GM12801 (cell line): ENCODE measurements at regions not wholly inside any gene's neighbourhood (a gene's known extent, or its start where the extent isn't known, plus 50 kb on each side); places are given as distances from the start of the nearest gene placed in this dataset.

ENCODE experiments used
- TF ChIP-seq, protein P1 (sequence below): IDR thresholded peaks from one replicate; pipeline ENCODE4 v1.5.1; 2011; ENCODE audit warnings: control low read depth; ENCODE audit not compliant: insufficient read length; ENCODE audit errors: extremely low read depth

- TF ChIP-seq, protein P1, sequence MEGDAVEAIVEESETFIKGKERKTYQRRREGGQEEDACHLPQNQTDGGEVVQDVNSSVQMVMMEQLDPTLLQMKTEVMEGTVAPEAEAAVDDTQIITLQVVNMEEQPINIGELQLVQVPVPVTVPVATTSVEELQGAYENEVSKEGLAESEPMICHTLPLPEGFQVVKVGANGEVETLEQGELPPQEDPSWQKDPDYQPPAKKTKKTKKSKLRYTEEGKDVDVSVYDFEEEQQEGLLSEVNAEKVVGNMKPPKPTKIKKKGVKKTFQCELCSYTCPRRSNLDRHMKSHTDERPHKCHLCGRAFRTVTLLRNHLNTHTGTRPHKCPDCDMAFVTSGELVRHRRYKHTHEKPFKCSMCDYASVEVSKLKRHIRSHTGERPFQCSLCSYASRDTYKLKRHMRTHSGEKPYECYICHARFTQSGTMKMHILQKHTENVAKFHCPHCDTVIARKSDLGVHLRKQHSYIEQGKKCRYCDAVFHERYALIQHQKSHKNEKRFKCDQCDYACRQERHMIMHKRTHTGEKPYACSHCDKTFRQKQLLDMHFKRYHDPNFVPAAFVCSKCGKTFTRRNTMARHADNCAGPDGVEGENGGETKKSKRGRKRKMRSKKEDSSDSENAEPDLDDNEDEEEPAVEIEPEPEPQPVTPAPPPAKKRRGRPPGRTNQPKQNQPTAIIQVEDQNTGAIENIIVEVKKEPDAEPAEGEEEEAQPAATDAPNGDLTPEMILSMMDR = no peak
Measured at GRCh38 chr11:95717314-95717713, 72.3 kb downstream of the FAM76B start.

DNA sequence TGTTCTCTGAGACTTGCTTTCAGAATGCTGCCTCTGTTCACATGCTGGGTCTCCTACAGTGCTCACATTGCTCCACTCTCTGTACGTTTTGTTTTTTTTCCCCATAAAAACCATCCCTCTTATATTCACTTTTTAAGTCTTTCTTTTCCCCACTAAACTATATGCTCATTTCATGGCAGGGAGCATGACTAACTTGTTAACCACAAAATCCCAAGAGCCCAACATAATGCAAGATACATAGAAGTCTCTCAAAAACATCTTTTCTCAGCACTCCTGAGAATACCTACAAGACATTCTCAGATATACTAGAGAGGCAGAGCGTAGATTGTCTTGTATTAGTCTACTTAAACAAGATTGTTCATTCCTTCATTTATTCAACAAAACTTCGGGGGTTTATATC, 73.3 kb downstream of the FAM76B start:
- TF ChIP-seq, protein P1 = no peak

GRCh38 chr11:95715777-95716241, 73.8 kb downstream of the FAM76B start:
- TF ChIP-seq, protein P1 = no peak

DNA sequence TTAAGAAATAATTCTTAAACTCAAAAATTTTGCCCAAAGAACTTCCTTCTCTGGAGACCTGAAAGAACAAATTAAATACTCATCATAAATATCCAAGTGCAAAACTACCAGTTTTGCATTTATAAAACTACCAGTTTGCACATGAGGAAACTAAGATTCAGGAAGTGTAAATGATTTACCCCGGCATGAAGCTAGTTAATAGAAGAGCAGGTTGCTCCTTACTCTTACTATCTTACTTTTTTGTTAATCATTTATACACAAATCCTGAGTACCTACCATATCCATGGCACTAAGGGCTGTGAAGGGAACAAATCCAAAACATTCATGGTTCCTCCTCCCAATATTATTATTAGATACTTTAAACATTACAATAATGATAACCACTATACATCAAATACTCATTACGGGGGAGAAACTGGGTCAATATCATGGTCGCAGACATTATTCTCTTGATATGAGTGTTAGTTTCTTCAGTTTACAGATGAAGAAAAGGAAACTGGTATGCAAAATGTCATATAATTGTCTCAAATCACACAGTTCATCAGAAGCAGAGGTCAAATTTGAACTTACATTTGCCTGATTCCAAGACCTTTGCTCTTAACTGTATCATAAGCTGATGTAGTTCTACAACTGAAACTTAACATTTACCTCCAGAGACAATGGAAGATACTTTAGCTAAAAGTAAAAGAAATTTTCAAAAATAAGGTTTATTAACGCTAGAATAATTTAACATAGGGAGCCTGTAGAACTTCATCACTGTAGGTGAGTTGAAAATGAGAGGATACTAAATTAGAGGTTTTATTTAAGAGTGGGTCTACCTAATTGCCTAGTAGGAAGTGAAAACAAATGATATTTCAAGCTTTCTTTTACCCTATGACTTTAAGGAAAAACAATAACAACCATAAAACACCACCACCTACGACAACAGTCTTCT, 74.5 kb downstream of the FAM76B start:
- TF ChIP-seq, protein P1 = no peak

DNA sequence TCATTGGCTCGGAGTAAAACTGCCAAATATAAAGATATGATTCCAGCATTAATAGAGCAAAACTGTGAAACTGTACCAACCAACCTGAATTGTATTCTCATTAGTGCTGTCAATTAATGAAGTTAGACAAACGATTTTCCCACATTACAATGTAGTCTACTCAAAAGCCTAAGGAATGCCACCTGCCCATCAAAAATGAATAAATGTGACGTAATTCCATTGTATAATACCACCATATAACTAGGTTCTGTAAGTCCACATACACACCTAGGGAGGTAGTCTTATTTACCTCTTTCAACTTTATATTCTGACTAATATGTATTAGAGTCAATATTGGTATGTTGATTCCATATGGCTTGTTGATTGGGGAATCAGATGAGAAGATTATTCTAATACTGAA, 76.2 kb downstream of the FAM76B start:
- TF ChIP-seq, protein P1 = no peak

DNA sequence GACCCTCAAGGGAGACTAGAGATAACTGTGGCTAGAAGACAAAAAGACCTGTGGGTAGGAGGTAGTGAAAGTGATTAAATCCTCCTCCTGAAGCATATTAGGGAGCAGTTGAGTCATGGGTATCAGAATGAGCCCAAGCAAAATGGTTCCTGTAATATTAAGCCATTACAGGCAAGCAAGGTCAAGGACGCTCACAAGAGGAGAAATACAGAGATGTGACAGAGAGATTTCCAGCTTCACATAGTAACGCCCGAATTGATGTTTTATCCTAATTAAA, 77.7 kb downstream of the FAM76B start:
- TF ChIP-seq, protein P1 = no peak

- TF ChIP-seq, protein P1 = no peak
Measured at GRCh38 chr11:95711162-95711944, 78.2 kb downstream of the FAM76B start.
